ENCODE measurements at regions not wholly inside any gene's neighbourhood (a gene's known extent, or its start where the extent isn't known, plus 50 kb on each side); places are given as distances from the start of the nearest gene placed in this dataset.

DNA sequence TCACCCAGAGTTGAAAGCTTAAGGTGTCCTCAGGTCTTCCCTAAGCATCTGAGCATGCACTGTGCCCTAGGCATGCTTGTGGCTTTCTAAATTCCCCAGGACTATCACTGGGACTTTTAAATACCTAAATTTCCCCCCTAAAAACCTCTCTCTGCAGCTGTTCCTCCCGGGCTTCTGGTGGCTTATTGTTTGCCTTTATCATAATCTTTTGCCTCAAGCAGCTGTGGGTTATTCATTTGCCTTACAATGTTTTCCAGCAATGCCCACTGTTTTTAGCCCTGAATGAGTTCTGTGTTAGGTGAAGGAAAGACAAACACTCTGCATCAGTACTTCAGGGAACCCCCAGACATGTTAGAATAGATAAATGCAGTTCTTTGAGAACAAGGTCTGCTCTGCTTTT lies 455.0 kb downstream of the ZIC3 start:
- TF ChIP-seq, protein P1, sequence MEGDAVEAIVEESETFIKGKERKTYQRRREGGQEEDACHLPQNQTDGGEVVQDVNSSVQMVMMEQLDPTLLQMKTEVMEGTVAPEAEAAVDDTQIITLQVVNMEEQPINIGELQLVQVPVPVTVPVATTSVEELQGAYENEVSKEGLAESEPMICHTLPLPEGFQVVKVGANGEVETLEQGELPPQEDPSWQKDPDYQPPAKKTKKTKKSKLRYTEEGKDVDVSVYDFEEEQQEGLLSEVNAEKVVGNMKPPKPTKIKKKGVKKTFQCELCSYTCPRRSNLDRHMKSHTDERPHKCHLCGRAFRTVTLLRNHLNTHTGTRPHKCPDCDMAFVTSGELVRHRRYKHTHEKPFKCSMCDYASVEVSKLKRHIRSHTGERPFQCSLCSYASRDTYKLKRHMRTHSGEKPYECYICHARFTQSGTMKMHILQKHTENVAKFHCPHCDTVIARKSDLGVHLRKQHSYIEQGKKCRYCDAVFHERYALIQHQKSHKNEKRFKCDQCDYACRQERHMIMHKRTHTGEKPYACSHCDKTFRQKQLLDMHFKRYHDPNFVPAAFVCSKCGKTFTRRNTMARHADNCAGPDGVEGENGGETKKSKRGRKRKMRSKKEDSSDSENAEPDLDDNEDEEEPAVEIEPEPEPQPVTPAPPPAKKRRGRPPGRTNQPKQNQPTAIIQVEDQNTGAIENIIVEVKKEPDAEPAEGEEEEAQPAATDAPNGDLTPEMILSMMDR (IDR thresholded peaks at IDR 0.05; ENCODE audit: insufficient read depth, low read length, poor library complexity, severe bottlenecking) = no peak
- TF ChIP-seq EZH2phosphoT487 (conservative IDR thresholded peaks at IDR 0.05; ENCODE audit: low read length) = no peak
